ENCODE measurements at regions not wholly inside any gene's neighbourhood (a gene's known extent, or its start where the extent isn't known, plus 50 kb on each side); places are given as distances from the start of the nearest gene placed in this dataset.
A peak's percentile ranks its signal among the peaks of the same experiment; 100 is the strongest.

DNA sequence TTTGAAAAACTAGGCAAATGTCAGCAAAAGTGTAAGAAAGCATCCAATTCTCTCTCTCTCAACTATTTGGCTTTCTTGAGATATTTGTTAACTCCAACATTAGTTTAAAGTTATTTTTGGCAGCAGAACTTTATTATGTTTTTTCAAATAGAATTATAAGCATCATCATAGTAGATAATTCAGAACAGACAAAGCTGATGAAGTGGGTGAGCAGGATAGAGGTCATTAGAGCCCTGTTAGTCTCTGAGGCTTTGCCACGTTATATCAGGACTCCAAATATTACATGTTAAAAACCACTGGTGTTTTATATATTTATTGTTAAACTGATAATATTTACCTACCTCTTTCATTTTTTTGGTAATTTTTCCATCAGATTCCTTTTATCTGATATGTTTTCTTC is 903.0 kb downstream of the FSTL5 start:
- Histone ChIP-seq H3K4me3 (no peak overlapping the region), H3K27me3 (no peaks in the 10 kb centered on the region), H3K4me1 (no peaks in the 10 kb centered on the region), H3K9me3 (peaks cover 5 to 18% (median 17%) of the 10 kb centered on the region in 4 donors), H3K27ac (no peak overlapping the region), H3K36me3 (no peaks in the 10 kb centered on the region)
- WGBS, 5 donors: 66 to 82% (median 76%) methylated on average over 1 of the region's 1 CpG
- no peak for DNase-seq
- TF ChIP-seq EP300 (IDR thresholded peaks at IDR 0.05) (no peak), POLR2AphosphoS5 (IDR thresholded peaks at IDR 0.05) (no peak), POLR2A (IDR thresholded peaks at IDR 0.05) (no peak)
- TF ChIP-seq, protein P1, sequence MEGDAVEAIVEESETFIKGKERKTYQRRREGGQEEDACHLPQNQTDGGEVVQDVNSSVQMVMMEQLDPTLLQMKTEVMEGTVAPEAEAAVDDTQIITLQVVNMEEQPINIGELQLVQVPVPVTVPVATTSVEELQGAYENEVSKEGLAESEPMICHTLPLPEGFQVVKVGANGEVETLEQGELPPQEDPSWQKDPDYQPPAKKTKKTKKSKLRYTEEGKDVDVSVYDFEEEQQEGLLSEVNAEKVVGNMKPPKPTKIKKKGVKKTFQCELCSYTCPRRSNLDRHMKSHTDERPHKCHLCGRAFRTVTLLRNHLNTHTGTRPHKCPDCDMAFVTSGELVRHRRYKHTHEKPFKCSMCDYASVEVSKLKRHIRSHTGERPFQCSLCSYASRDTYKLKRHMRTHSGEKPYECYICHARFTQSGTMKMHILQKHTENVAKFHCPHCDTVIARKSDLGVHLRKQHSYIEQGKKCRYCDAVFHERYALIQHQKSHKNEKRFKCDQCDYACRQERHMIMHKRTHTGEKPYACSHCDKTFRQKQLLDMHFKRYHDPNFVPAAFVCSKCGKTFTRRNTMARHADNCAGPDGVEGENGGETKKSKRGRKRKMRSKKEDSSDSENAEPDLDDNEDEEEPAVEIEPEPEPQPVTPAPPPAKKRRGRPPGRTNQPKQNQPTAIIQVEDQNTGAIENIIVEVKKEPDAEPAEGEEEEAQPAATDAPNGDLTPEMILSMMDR (IDR thresholded peaks at IDR 0.05): no peak
- intact Hi-C loops (cut with DNase I; ENCODE audit: low total_unique reads): no loop called here

DNA sequence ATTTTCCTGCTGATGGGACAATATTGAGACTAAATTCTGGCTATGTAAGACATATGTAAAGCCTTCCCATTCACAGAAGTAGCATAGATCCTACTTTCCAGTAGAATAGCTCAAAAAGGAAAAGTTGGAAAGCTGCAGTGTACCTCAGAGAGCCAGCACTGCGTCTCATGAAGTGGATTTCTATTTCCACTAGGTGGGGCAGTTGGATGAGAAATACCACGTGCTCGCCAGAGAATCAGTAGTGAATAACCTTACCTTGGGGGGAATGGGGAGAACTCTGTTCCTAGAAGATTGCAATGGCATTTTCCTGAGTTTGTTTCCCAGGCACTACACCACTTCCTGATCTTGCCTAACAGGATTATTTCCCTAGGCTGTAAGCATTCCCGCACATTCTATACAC is 907.1 kb downstream of the FSTL5 start:
- peaks cover 8 to 41% (median 31%) of the 10 kb centered on the region in 4 donors for H3K9me3 ChIP-seq
- no peaks in the 10 kb centered on the region for H3K36me3 ChIP-seq
- DNase-seq: no peak
- intact Hi-C loops (cut with DNase I; ENCODE audit: low total_unique reads): no loop called here
- H3K4me1 ChIP-seq: no peaks in the 10 kb centered on the region
- no peak overlapping the region for H3K27ac ChIP-seq
- no peak overlapping the region for H3K4me3 ChIP-seq
- TF ChIP-seq EP300 (IDR thresholded peaks at IDR 0.05) (no peak), POLR2AphosphoS5 (IDR thresholded peaks at IDR 0.05) (no peak), POLR2A (IDR thresholded peaks at IDR 0.05) (no peak)
- TF ChIP-seq, protein P1 (IDR thresholded peaks at IDR 0.05): no peak
- no peaks in the 10 kb centered on the region for H3K27me3 ChIP-seq
- 86 to 92% (median 87%) methylated on average over 4 of the region's 4 CpGs for WGBS, 5 donors

DNA sequence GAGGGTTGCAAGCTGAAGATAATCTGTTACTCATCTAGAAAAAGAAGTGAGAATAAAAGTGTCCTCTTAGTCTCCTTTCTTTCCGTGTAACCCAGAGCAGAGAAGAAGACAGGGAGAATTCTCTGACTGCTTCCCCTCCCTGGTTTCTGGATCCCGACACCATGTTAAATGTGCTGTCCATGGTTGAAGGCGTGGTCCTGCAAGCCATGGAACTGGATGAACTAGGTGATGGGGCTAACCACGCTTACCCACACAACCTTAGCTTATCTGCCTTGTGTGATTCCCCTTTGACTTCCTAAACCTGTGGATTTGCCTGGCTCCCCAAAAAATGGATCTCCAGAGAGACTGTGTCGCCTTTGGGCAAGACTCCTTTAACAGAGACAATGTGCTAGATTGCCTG is 907.6 kb downstream of the FSTL5 start:
- no peak for DNase-seq
- Histone ChIP-seq H3K36me3 (no peaks in the 10 kb centered on the region), H3K27ac (no peak overlapping the region), H3K27me3 (no peaks in the 10 kb centered on the region), H3K4me1 (no peaks in the 10 kb centered on the region), H3K4me3 (no peak overlapping the region), H3K9me3 (peaks cover 8 to 41% (median 31%) of the 10 kb centered on the region in 4 donors)
- WGBS, 5 donors: 84 to 92% (median 86%) methylated on average over 5 of the region's 5 CpGs
- TF ChIP-seq EP300 (IDR thresholded peaks at IDR 0.05) (no peak), POLR2A (IDR thresholded peaks at IDR 0.05) (no peak)
- intact Hi-C loops (cut with DNase I; ENCODE audit: low total_unique reads): no loop called here

DNA sequence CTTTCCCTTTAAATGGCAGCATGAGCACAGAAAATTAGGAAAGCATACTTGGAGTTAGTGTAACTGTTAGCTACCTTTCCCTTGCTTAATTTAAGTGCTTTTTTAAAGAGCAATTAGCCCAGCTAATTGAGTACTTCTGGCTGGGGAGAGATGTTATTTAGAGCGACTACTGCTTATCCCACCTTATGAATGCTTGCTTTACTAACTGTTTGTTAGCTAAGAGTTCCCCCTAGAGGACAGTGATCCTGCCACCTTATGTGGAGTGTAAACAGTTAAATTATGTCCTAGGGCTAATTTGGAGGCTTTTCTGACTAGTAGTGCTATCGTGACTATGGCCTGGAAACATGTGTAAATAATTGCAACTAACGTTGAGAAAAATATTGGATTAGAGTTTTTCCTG is 909.4 kb downstream of the FSTL5 start:
- WGBS, 5 donors: 64 to 88% (median 75%) methylated on average over 3 of the region's 3 CpGs
- intact Hi-C loops (cut with DNase I; ENCODE audit: low total_unique reads): no loop called here
- DNase-seq: no peak
- H3K36me3 ChIP-seq: no peaks in the 10 kb centered on the region
- no peak overlapping the region for H3K4me3 ChIP-seq
- H3K27me3 ChIP-seq: no peaks in the 10 kb centered on the region
- H3K4me1 ChIP-seq: no peaks in the 10 kb centered on the region
- peaks cover 8 to 48% (median 38%) of the 10 kb centered on the region in 4 donors for H3K9me3 ChIP-seq
- TF ChIP-seq POLR2AphosphoS5 (IDR thresholded peaks at IDR 0.05) (no peak), EP300 (IDR thresholded peaks at IDR 0.05) (no peak), POLR2A (IDR thresholded peaks at IDR 0.05) (no peak)
- TF ChIP-seq, protein P1 (IDR thresholded peaks at IDR 0.05): no peak
- no peak overlapping the region for H3K27ac ChIP-seq

DNA sequence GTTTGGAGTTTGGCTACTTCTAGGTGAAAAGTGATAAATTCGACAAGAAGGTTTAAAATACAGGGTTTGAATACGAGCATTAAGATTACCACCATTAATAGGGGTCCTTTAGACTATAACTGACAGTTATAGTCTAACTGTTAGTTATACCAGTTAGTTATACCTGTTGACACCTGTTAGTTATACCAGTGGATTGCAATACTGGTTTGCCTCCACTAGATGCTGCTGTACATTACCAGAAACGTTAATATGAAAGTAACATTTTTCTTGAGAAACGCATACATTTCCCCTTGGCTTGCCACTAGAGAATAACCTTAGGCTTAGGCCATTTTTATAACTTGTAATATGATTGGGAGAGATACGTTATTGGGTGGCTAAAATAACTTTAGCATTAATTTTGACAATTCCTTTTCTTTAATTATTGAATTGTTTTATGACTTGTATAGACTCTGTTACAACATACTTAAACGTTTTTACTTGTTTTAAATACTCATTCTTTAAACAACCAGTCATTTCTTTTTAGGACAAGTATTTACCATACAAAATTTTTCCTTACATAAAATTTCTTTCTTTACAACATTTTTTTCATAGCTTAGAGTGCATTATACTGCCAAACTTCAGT is 911.2 kb downstream of the FSTL5 start:
- no peak overlapping the region for H3K27ac ChIP-seq
- H3K27me3 ChIP-seq: no peaks in the 10 kb centered on the region
- DNase-seq: no peak
- intact Hi-C loops (cut with DNase I; ENCODE audit: low total_unique reads): no loop called here
- TF ChIP-seq EP300 (IDR thresholded peaks at IDR 0.05) (no peak), POLR2AphosphoS5 (IDR thresholded peaks at IDR 0.05) (no peak), POLR2A (IDR thresholded peaks at IDR 0.05) (no peak)
- TF ChIP-seq, protein P1 (IDR thresholded peaks at IDR 0.05): peak in 5 of 7 experiments; percentile 20 to 53 (median 32)
- no peak overlapping the region for H3K4me3 ChIP-seq
- 46 to 63% (median 59%) methylated on average over 6 of the region's 6 CpGs for WGBS, 5 donors
- H3K4me1 ChIP-seq: no peaks in the 10 kb centered on the region
- H3K36me3 ChIP-seq: no peaks in the 10 kb centered on the region
- peaks cover 8 to 58% (median 41%) of the 10 kb centered on the region in 4 donors for H3K9me3 ChIP-seq

Measured in stomach (tissue), 8 donors.